ENCODE measurements at regions not wholly inside any gene's neighbourhood (a gene's known extent, or its start where the extent isn't known, plus 50 kb on each side); places are given as distances from the start of the nearest gene placed in this dataset.

DNA sequence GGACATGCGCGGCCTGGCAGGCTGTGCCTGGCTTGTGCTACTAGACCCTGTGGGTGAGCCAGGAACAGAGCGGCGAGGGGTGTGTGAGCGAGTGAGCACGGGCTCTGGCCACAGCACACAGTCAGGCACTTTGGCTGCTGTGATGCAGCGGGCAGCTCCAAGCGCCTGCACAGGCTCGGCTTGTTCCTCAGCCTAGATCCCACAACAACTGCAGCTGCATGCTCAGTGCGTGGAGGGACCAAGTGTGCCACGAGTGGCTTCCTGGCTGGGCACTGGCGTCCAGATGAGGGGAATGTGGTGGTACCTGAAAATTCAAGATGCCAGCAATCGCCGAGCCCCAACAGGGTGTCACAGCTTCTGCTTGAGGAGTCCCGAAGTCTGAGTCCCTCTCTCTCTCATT is 1056.6 kb downstream of the RAPGEF2 start:
- Mint-ChIP-seq H3K4me1 (no peaks in the 10 kb centered on the region), H3K27ac (no peak overlapping the region), H3K36me3 (ENCODE audit: low read depth) (no peaks in the 10 kb centered on the region), H3K4me3 (no peak overlapping the region), H3K27me3 (no peaks in the 10 kb centered on the region)
- DNase-seq, result no peak
- no peak for ATAC-seq
- H3K9me3 ChIP-seq (ENCODE audit: control insufficient read depth, low read length, poor library complexity, severe bottlenecking), result no peaks in the 10 kb centered on the region

GRCh38 chr4:160161026-160161425 is 1058.1 kb downstream of the RAPGEF2 start:
- Mint-ChIP-seq H3K27me3 (no peaks in the 10 kb centered on the region), H3K36me3 (ENCODE audit: low read depth) (no peaks in the 10 kb centered on the region), H3K4me1 (no peaks in the 10 kb centered on the region), H3K4me3 (no peak overlapping the region), H3K27ac (no peak overlapping the region)
- no peaks in the 10 kb centered on the region for H3K9me3 ChIP-seq (ENCODE audit: control insufficient read depth, low read length, poor library complexity, severe bottlenecking)
- ATAC-seq (no peak), DNase-seq (no peak)

- Mint-ChIP-seq H3K36me3 (ENCODE audit: low read depth) (no peaks in the 10 kb centered on the region), H3K27me3 (no peaks in the 10 kb centered on the region), H3K4me3 (no peak overlapping the region), H3K27ac (no peak overlapping the region), H3K4me1 (no peaks in the 10 kb centered on the region)
- no peak for ATAC-seq
- no peak for DNase-seq
- H3K9me3 ChIP-seq (ENCODE audit: control insufficient read depth, low read length, poor library complexity, severe bottlenecking), result no peaks in the 10 kb centered on the region
Measured at GRCh38 chr4:160175064-160175643, 1072.3 kb downstream of the RAPGEF2 start.

GRCh38 chr4:160180211-160180610 is 1077.3 kb downstream of the RAPGEF2 start:
- Mint-ChIP-seq H3K27me3 (no peaks in the 10 kb centered on the region), H3K4me1 (no peaks in the 10 kb centered on the region), H3K27ac (no peak overlapping the region), H3K4me3 (no peak overlapping the region), H3K36me3 (ENCODE audit: low read depth) (no peaks in the 10 kb centered on the region)
- DNase-seq (no peak), ATAC-seq (no peak)
- no peaks in the 10 kb centered on the region for H3K9me3 ChIP-seq (ENCODE audit: control insufficient read depth, low read length, poor library complexity, severe bottlenecking)

GRCh38 chr4:160182727-160183126 is 1079.8 kb downstream of the RAPGEF2 start:
- no peaks in the 10 kb centered on the region for H3K4me1 Mint-ChIP-seq
- no peaks in the 10 kb centered on the region for H3K36me3 Mint-ChIP-seq (ENCODE audit: low read depth)
- no peaks in the 10 kb centered on the region for H3K27me3 Mint-ChIP-seq
- no peaks in the 10 kb centered on the region for H3K9me3 ChIP-seq (ENCODE audit: control insufficient read depth, low read length, poor library complexity, severe bottlenecking)
- ATAC-seq (no peak), DNase-seq (no peak)
- no peak overlapping the region for H3K4me3 Mint-ChIP-seq
- H3K27ac Mint-ChIP-seq, result no peak overlapping the region

DNA sequence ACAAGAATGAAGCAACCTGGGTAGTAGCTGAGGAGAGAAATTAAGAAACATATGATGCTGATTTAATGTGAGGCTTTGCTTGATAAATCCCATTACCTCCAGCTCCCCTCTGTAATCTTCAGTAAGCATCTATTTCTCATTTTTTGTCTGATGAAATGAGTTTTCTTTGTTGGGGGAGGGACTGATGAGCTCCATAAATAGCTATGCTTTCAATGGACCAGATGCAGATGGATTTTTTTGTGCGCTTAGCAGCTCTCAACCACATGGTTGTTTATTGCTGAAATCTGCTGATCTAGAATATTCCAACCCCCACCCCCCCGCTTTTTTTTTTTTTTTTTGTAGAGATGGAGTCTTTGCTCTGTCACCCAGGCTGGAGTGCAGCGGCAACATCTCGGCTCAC is 1082.0 kb downstream of the RAPGEF2 start:
- H3K4me3 Mint-ChIP-seq, result no peak overlapping the region
- DNase-seq, result no peak
- no peaks in the 10 kb centered on the region for H3K27me3 Mint-ChIP-seq
- no peaks in the 10 kb centered on the region for H3K4me1 Mint-ChIP-seq
- ATAC-seq, result no peak
- no peaks in the 10 kb centered on the region for H3K9me3 ChIP-seq (ENCODE audit: control insufficient read depth, low read length, poor library complexity, severe bottlenecking)
- H3K27ac Mint-ChIP-seq, result no peak overlapping the region
- no peaks in the 10 kb centered on the region for H3K36me3 Mint-ChIP-seq (ENCODE audit: low read depth)

GRCh38 chr4:160193787-160194186 is 1090.9 kb downstream of the RAPGEF2 start:
- H3K4me3 Mint-ChIP-seq, result no peak overlapping the region
- no peak overlapping the region for H3K27ac Mint-ChIP-seq
- no peak for ATAC-seq
- no peaks in the 10 kb centered on the region for H3K36me3 Mint-ChIP-seq (ENCODE audit: low read depth)
- no peaks in the 10 kb centered on the region for H3K27me3 Mint-ChIP-seq
- no peaks in the 10 kb centered on the region for H3K4me1 Mint-ChIP-seq
- no peak for DNase-seq
- no peaks in the 10 kb centered on the region for H3K9me3 ChIP-seq (ENCODE audit: control insufficient read depth, low read length, poor library complexity, severe bottlenecking)

- Mint-ChIP-seq H3K27me3 (no peaks in the 10 kb centered on the region), H3K36me3 (ENCODE audit: low read depth) (no peaks in the 10 kb centered on the region), H3K4me1 (no peaks in the 10 kb centered on the region), H3K4me3 (no peak overlapping the region), H3K27ac (no peak overlapping the region)
- ATAC-seq (no peak), DNase-seq (no peak)
- H3K9me3 ChIP-seq (ENCODE audit: control insufficient read depth, low read length, poor library complexity, severe bottlenecking), result no peaks in the 10 kb centered on the region
Measured at GRCh38 chr4:160194716-160195115, 1091.8 kb downstream of the RAPGEF2 start.

DNA sequence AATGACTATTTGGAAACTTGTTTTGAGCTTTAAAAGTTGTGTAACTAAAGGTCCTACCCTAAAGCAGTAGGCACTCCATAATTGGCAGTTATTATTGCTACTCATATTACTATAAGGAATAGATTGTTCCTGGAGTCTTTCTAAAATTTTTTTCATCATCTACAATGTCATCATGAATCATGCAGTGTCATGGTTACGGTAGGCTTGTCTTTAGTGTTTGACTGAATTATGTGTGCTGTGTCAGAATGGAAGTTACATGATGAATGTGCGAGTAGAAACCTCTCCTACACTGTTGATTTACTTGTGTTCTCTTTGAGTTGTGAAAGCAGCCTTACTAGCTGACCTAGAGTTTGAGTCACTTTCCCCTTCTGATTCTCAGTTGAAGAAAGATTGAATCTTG is 1099.9 kb downstream of the RAPGEF2 start:
- no peak overlapping the region for H3K27ac Mint-ChIP-seq
- H3K4me3 Mint-ChIP-seq, result no peak overlapping the region
- no peak for ATAC-seq
- no peaks in the 10 kb centered on the region for H3K36me3 Mint-ChIP-seq (ENCODE audit: low read depth)
- H3K9me3 ChIP-seq (ENCODE audit: control insufficient read depth, low read length, poor library complexity, severe bottlenecking), result no peaks in the 10 kb centered on the region
- H3K27me3 Mint-ChIP-seq, result no peaks in the 10 kb centered on the region
- DNase-seq, result no peak
- no peaks in the 10 kb centered on the region for H3K4me1 Mint-ChIP-seq

DNA sequence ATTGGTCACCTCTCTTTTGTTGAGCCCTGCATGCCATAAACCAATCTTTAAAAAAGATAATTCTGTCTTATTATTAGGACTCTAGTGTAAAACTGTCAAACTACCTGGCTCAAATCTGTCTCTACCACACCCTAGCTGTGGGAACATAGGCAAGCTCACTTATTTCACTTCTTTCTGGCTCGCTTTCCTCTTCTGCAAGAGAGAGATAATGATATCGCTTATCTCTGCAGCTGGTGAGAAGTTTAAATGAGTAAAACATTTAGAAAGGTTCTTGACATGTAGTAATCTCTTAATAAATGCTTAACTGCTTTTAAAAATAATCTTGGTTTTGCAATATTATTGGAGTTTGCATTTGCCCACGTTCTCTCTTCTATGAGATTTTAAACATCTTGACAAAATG is 1109.2 kb downstream of the RAPGEF2 start:
- H3K4me1 Mint-ChIP-seq, result no peaks in the 10 kb centered on the region
- no peak for ATAC-seq

GRCh38 chr4:160213366-160213765 is 1110.5 kb downstream of the RAPGEF2 start:
- Mint-ChIP-seq H3K27me3 (no peaks in the 10 kb centered on the region), H3K4me3 (no peak overlapping the region), H3K4me1 (no peaks in the 10 kb centered on the region), H3K36me3 (ENCODE audit: low read depth) (no peaks in the 10 kb centered on the region), H3K27ac (no peak overlapping the region)
- no peaks in the 10 kb centered on the region for H3K9me3 ChIP-seq (ENCODE audit: control insufficient read depth, low read length, poor library complexity, severe bottlenecking)
- DNase-seq (no peak), ATAC-seq (no peak)

More for the DNA sequence above, 1109.2 kb downstream of the RAPGEF2 start:
- Mint-ChIP-seq H3K27ac (no peak overlapping the region), H3K36me3 (ENCODE audit: low read depth) (no peaks in the 10 kb centered on the region), H3K27me3 (no peaks in the 10 kb centered on the region), H3K4me3 (no peak overlapping the region)
- H3K9me3 ChIP-seq (ENCODE audit: control insufficient read depth, low read length, poor library complexity, severe bottlenecking), result no peaks in the 10 kb centered on the region
- DNase-seq, result no peak

GRCh38 chr4:160217352-160217751 is 1114.5 kb downstream of the RAPGEF2 start:
- Mint-ChIP-seq H3K36me3 (ENCODE audit: low read depth) (no peaks in the 10 kb centered on the region), H3K4me3 (no peak overlapping the region), H3K4me1 (no peaks in the 10 kb centered on the region), H3K27me3 (no peaks in the 10 kb centered on the region), H3K27ac (no peak overlapping the region)
- no peak for ATAC-seq
- DNase-seq, result no peak
- peaks cover 3% of the 10 kb centered on the region for H3K9me3 ChIP-seq (ENCODE audit: control insufficient read depth, low read length, poor library complexity, severe bottlenecking)

- Mint-ChIP-seq H3K27ac (no peak overlapping the region), H3K36me3 (ENCODE audit: low read depth) (no peaks in the 10 kb centered on the region), H3K27me3 (no peaks in the 10 kb centered on the region), H3K4me1 (no peaks in the 10 kb centered on the region), H3K4me3 (no peak overlapping the region)
- peaks cover 6% of the 10 kb centered on the region for H3K9me3 ChIP-seq (ENCODE audit: control insufficient read depth, low read length, poor library complexity, severe bottlenecking)
- no peak for ATAC-seq
- DNase-seq, result no peak
Measured at GRCh38 chr4:160224049-160224448, 1121.2 kb downstream of the RAPGEF2 start.

- Mint-ChIP-seq H3K4me3 (no peak overlapping the region), H3K4me1 (no peaks in the 10 kb centered on the region), H3K27me3 (no peaks in the 10 kb centered on the region), H3K36me3 (ENCODE audit: low read depth) (no peaks in the 10 kb centered on the region), H3K27ac (no peak overlapping the region)
- DNase-seq (no peak), ATAC-seq (no peak)
- no peaks in the 10 kb centered on the region for H3K9me3 ChIP-seq (ENCODE audit: control insufficient read depth, low read length, poor library complexity, severe bottlenecking)
Measured at GRCh38 chr4:160233141-160233540, 1130.3 kb downstream of the RAPGEF2 start.
